Breast epithelium (tissue), 4 donors: ENCODE measurements at regions not wholly inside any gene's neighbourhood (a gene's known extent, or its start where the extent isn't known, plus 50 kb on each side); places are given as distances from the start of the nearest gene placed in this dataset.
"Not testable (repeated sequence)": the region's sequence is repeated elsewhere in the genome, so short reads cannot be mapped to it uniquely, and the experiment has no call there.

ENCODE experiments used
- DNase-seq, 2 donors: peaks; one replicate each; pipeline ENCODE4 v3.0.0-alpha.2; 2019; ENCODE audit warnings: low spot score in 2 of 2
- H3K27ac ChIP-seq, 2 donors: fragments of 200-600 bp; sonication (generic) in 1 of 2; one replicate each; pipeline ENCODE4 v1.5.1; 2016 to 2019; ENCODE audit warnings: mild to moderate bottlenecking in 1 of 2
- H3K27me3 ChIP-seq, 2 donors: fragments of 200-600 bp; sonication (generic) in 1 of 2; one replicate each; pipeline versions ENCODE4 v1.5.1 to v1.6.0; 2017 to 2019; ENCODE audit warnings: control low read depth in 1 of 2, mild to moderate bottlenecking in 1 of 2
- H3K36me3 ChIP-seq: fragments of 200-600 bp; one replicate; pipeline ENCODE4 v1.5.1; 2019
- H3K4me1 ChIP-seq, 2 donors: fragments of 200-600 bp; sonication (generic); one replicate each; pipeline ENCODE4 v1.5.1; 2016 to 2019; ENCODE audit warnings: control low read depth in 1 of 2
- H3K4me3 ChIP-seq, 3 donors: fragments of 200-600 bp; sonication (generic); 1 replicate in 2 of 3; 2 replicates in 1 of 3; pipeline ENCODE4 v1.5.1; 2016 to 2019; ENCODE audit warnings: mild to moderate bottlenecking in 3 of 3, moderate library complexity in 2 of 3
- H3K9me3 ChIP-seq, 2 donors: fragments of 200-600 bp; sonication (generic) in 1 of 2; one replicate each; pipeline ENCODE4 v1.5.1; 2016 to 2019; ENCODE audit warnings: control low read depth in 1 of 2
- POLR2A ChIP-seq: fragments of 450-650 bp; IDR thresholded peaks from one replicate; pipeline ENCODE4 v1.6.1; 2016; ENCODE audit warnings: antibody characterized with exemption, mild to moderate bottlenecking, moderate library complexity
- POLR2AphosphoS5 ChIP-seq, 3 donors: sonication (generic); formaldehyde crosslinking; IDR thresholded peaks; one replicate each; pipeline ENCODE4 v1.6.1; 2017; ENCODE audit warnings: antibody characterized with exemption in 3 of 3
- intact Hi-C: fragments of 100-400 bp; cut with DNase I; formaldehyde crosslinking; loops from one replicate; pipeline ENCODE4 v1.15.1; 2023; ENCODE audit warnings: low total_unique reads
- TF ChIP-seq, protein P1 (sequence below), 3 donors: fragments of 450-650 bp; IDR thresholded peaks; one replicate each; pipeline ENCODE4 v1.5.1; 2016 to 2017; ENCODE audit warnings: antibody characterized with exemption in 3 of 3, mild to moderate bottlenecking in 3 of 3, moderate library complexity in 3 of 3

GRCh38 chr3:106070187-106070586, 201.4 kb upstream of the CBLB start:
- no peaks in the 10 kb centered on the region for H3K27me3 ChIP-seq
- peak overlapping the region in 1 of 2 donors; percentile 39 for H3K27ac ChIP-seq
- no peaks in the 10 kb centered on the region for H3K4me1 ChIP-seq
- no peaks in the 10 kb centered on the region for H3K36me3 ChIP-seq
- TF ChIP-seq, protein P1, sequence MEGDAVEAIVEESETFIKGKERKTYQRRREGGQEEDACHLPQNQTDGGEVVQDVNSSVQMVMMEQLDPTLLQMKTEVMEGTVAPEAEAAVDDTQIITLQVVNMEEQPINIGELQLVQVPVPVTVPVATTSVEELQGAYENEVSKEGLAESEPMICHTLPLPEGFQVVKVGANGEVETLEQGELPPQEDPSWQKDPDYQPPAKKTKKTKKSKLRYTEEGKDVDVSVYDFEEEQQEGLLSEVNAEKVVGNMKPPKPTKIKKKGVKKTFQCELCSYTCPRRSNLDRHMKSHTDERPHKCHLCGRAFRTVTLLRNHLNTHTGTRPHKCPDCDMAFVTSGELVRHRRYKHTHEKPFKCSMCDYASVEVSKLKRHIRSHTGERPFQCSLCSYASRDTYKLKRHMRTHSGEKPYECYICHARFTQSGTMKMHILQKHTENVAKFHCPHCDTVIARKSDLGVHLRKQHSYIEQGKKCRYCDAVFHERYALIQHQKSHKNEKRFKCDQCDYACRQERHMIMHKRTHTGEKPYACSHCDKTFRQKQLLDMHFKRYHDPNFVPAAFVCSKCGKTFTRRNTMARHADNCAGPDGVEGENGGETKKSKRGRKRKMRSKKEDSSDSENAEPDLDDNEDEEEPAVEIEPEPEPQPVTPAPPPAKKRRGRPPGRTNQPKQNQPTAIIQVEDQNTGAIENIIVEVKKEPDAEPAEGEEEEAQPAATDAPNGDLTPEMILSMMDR (IDR thresholded peaks at IDR 0.05), result no peak
- TF ChIP-seq POLR2A (no peak), POLR2AphosphoS5 (IDR thresholded peaks at IDR 0.05) (no peak)
- intact Hi-C loops, result no loop called here
- H3K9me3 ChIP-seq, result no peaks in the 10 kb centered on the region
- no peak for DNase-seq
- no peak overlapping the region for H3K4me3 ChIP-seq

- Histone ChIP-seq H3K36me3 (no peaks in the 10 kb centered on the region), H3K9me3 (no peaks in the 10 kb centered on the region), H3K27ac (peak overlapping the region in 1 of 2 donors; percentile 39), H3K4me1 (no peaks in the 10 kb centered on the region), H3K4me3 (no peak overlapping the region), H3K27me3 (no peaks in the 10 kb centered on the region)
- intact Hi-C loops, result no loop called here
- TF ChIP-seq POLR2AphosphoS5 (IDR thresholded peaks at IDR 0.05) (no peak), POLR2A (no peak)
- TF ChIP-seq, protein P1 (IDR thresholded peaks at IDR 0.05), result no peak
- no peak for DNase-seq
Measured at GRCh38 chr3:106071306-106071705, 202.5 kb upstream of the CBLB start.

DNA sequence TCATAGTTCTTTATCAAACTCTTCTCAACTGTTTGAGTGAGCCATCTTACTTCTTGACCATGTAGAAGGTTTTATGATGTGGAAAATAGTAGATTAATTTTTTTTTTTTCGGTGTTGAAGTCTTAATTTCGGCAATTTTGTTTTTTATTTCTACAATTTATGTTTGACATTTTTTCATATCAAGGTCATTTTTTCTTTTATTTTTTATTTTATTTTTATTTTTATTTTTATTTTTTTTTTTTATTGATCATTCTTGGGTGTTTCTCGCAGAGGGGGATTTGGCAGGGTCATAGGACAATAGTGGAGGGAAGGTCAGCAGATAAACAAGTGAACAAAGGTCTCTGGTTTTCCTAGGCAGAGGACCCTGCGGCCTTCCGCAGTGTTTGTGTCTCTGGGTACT, 203.8 kb upstream of the CBLB start:
- H3K27me3 ChIP-seq, H3K9me3 ChIP-seq, H3K4me1 ChIP-seq, H3K36me3 ChIP-seq, H3K27ac ChIP-seq, DNase-seq, intact Hi-C loops, H3K4me3 ChIP-seq: not testable (repeated sequence)

GRCh38 chr3:106073806-106074205, 205.0 kb upstream of the CBLB start:
- H3K27ac ChIP-seq, H3K27me3 ChIP-seq, H3K9me3 ChIP-seq, DNase-seq, intact Hi-C loops, H3K36me3 ChIP-seq, H3K4me3 ChIP-seq, H3K4me1 ChIP-seq: not testable (repeated sequence)

DNA sequence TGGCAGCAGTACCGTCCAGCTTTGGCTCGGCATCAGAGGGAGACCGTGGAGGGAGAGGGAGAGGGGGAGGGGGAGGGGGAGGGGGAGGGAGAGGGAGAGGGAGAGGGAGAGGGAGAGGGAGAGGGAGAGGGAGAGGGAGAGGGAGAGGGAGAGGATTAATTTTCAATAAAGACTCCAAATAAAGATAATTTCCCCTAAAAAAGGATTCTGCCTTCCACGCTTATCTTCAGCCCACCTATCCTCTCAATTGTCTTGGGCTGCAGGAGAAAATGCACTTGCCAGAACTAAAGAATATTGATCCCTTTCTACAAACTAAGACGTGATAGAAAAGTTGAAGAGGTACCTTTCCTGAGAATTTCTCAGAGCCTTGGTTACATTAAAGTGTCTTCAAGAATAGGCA, 206.9 kb upstream of the CBLB start:
- H3K27ac ChIP-seq, DNase-seq, H3K9me3 ChIP-seq, H3K27me3 ChIP-seq, H3K36me3 ChIP-seq, intact Hi-C loops, H3K4me1 ChIP-seq, H3K4me3 ChIP-seq: not testable (repeated sequence)

DNA sequence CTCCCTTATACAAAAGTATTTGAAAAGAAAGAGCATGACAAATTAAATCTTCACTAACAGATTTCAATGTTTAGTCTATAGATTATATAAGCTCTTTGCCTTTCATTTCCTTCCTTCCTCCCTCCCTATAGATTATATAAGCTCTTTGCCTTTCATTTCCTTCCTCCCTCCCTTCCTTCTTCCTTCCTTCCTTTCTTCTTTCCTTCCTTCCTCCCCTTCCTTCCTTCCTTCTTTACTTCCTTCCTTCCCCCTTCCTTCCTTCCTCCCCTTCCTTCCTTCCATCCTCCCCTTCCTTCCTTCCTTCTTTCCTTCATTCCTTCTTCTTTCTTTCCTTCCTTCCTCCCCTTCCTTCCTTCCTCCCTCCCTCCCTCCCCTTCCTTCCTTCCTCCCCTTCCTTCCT, 209.8 kb upstream of the CBLB start:
- H3K9me3 ChIP-seq, result no peaks in the 10 kb centered on the region
- H3K4me1 ChIP-seq, result no peaks in the 10 kb centered on the region
- TF ChIP-seq POLR2AphosphoS5 (IDR thresholded peaks at IDR 0.05) (no peak), POLR2A (no peak)
- TF ChIP-seq, protein P1 (IDR thresholded peaks at IDR 0.05), result no peak
- H3K36me3 ChIP-seq, result no peaks in the 10 kb centered on the region
- DNase-seq, result no peak
- H3K27ac ChIP-seq, result no peak overlapping the region
- no peaks in the 10 kb centered on the region for H3K27me3 ChIP-seq
- H3K4me3 ChIP-seq, result no peak overlapping the region
- intact Hi-C loops, result no loop called here

GRCh38 chr3:106082616-106083015, 213.8 kb upstream of the CBLB start:
- intact Hi-C loops, result no loop called here
- TF ChIP-seq, protein P1 (IDR thresholded peaks at IDR 0.05), result no peak
- TF ChIP-seq POLR2AphosphoS5 (IDR thresholded peaks at IDR 0.05) (no peak), POLR2A (no peak)
- H3K36me3 ChIP-seq, result no peaks in the 10 kb centered on the region
- H3K9me3 ChIP-seq, result no peaks in the 10 kb centered on the region
- no peak for DNase-seq
- no peak overlapping the region for H3K27ac ChIP-seq
- no peaks in the 10 kb centered on the region for H3K27me3 ChIP-seq
- no peaks in the 10 kb centered on the region for H3K4me1 ChIP-seq
- H3K4me3 ChIP-seq, result no peak overlapping the region
